ENCODE measurements at regions not wholly inside any gene's neighbourhood (a gene's known extent, or its start where the extent isn't known, plus 50 kb on each side); places are given as distances from the start of the nearest gene placed in this dataset.

DNA sequence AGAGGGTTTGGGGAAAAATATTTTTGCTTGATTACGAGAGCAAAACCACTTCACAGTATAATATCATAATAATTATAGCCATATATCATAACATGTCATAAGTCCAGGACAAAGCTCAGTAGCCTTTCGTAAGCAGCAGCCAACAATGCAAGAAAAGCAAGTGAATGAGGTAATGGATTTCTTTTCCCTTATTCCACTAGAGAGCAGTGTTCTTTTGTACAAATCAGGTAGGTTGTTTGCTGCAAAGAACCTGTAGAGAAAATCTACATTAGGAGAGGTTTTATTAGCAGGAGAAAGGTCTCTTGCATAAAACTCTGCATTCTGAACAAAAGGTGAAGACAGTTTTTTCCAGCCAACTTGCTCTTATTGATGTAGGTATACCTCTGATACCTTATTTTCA lies 1033.4 kb downstream of the TLE4 start:
- Histone ChIP-seq H3K27me3 (replicated peaks in 1 of 2; ENCODE audit: control insufficient read depth in 2 of 2, insufficient read depth in 2 of 2, low read length in 1 of 2) (no peaks in the 10 kb centered on the region), H4K20me1 (ENCODE audit: control insufficient read depth, insufficient read depth) (no peaks in the 10 kb centered on the region), H3K9me3 (replicated peaks; ENCODE audit: control insufficient read depth, insufficient read depth, low read length) (no peaks in the 10 kb centered on the region), H3K4me3 (no peak overlapping the region), H3K27ac (ENCODE audit: control insufficient read depth, insufficient read depth) (no peak overlapping the region), H3K9ac (ENCODE audit: control insufficient read depth, insufficient read depth, low read length) (no peak overlapping the region), H3K79me2 (ENCODE audit: control insufficient read depth, insufficient read depth, low read length) (no peaks in the 10 kb centered on the region), H2AFZ (ENCODE audit: control insufficient read depth, low read depth, low read length) (no peak overlapping the region), H3K4me1 (ENCODE audit: control insufficient read depth, insufficient read depth, low read length) (no peaks in the 10 kb centered on the region), H3K36me3 (ENCODE audit: control insufficient read depth in 2 of 2, insufficient read depth in 2 of 2, low read length in 1 of 2) (no peaks in the 10 kb centered on the region), H3K4me2 (ENCODE audit: control insufficient read depth, insufficient read depth) (no peak overlapping the region)
- DNase-seq (ENCODE audit: low read depth, low spot score) (no peak), ATAC-seq (no peak), FAIRE-seq (no peak)
- no TSS peak for BruUV-seq (replicated peaks)
- ChIA-PET CTCF (interaction anchor here (2.2 kb wide), 1 partner anchor 282 kb away, joined by 7 read pairs; no protein-coding TSS in a partner anchor), POLR2A (no interaction called here), SMC1A (ENCODE audit: uncharacterized antibody, unreplicated experiment) (no interaction called here), RAD21 (ENCODE audit: unreplicated experiment) (interaction anchor here (1.1 kb wide), 1 partner anchor 279 kb away, joined by 4 read pairs; no protein-coding TSS in a partner anchor)
- in situ Hi-C loops (cut with MboI), result no loop called here
- 22% methylated on average over 2 of the region's 2 CpGs for WGBS (ENCODE audit: insufficient coverage, insufficient replicate concordance, low lambda C conversion rate, missing lambda C conversion rate)
- intact Hi-C loops (cut with micrococcal nuclease; ENCODE audit: unreplicated experiment), result no loop called here
- TF ChIP-seq, protein P1, sequence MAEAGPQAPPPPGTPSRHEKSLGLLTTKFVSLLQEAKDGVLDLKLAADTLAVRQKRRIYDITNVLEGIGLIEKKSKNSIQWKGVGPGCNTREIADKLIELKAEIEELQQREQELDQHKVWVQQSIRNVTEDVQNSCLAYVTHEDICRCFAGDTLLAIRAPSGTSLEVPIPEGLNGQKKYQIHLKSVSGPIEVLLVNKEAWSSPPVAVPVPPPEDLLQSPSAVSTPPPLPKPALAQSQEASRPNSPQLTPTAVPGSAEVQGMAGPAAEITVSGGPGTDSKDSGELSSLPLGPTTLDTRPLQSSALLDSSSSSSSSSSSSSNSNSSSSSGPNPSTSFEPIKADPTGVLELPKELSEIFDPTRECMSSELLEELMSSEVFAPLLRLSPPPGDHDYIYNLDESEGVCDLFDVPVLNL (IDR thresholded peaks at IDR 0.05; ENCODE audit: low read depth, low read length), result no peak
- TF ChIP-seq SMAD5 (IDR thresholded peaks at IDR 0.05; ENCODE audit: low read depth), result no peak
- TF ChIP-seq ZSCAN29 (IDR thresholded peaks at IDR 0.05), result no peak
- TF ChIP-seq SP1 (IDR thresholded peaks at IDR 0.05; ENCODE audit: low read depth, low read length), result no peak
- no peak for TF ChIP-seq MXI1 (IDR thresholded peaks at IDR 0.05; ENCODE audit: low read depth, low read length)
- TF ChIP-seq, protein P2, sequence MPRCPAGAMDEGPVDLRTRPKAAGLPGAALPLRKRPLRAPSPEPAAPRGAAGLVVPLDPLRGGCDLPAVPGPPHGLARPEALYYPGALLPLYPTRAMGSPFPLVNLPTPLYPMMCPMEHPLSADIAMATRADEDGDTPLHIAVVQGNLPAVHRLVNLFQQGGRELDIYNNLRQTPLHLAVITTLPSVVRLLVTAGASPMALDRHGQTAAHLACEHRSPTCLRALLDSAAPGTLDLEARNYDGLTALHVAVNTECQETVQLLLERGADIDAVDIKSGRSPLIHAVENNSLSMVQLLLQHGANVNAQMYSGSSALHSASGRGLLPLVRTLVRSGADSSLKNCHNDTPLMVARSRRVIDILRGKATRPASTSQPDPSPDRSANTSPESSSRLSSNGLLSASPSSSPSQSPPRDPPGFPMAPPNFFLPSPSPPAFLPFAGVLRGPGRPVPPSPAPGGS (IDR thresholded peaks at IDR 0.05; ENCODE audit: borderline replicate concordance, insufficient read depth, low read depth, low read length, poor library complexity, severe bottlenecking), result no peak
- TF ChIP-seq NR2C1 (IDR thresholded peaks at IDR 0.05), result no peak
- TF ChIP-seq SREBF1 (IDR thresholded peaks at IDR 0.05; ENCODE audit: low read length), result no peak
- TF ChIP-seq, protein P3, sequence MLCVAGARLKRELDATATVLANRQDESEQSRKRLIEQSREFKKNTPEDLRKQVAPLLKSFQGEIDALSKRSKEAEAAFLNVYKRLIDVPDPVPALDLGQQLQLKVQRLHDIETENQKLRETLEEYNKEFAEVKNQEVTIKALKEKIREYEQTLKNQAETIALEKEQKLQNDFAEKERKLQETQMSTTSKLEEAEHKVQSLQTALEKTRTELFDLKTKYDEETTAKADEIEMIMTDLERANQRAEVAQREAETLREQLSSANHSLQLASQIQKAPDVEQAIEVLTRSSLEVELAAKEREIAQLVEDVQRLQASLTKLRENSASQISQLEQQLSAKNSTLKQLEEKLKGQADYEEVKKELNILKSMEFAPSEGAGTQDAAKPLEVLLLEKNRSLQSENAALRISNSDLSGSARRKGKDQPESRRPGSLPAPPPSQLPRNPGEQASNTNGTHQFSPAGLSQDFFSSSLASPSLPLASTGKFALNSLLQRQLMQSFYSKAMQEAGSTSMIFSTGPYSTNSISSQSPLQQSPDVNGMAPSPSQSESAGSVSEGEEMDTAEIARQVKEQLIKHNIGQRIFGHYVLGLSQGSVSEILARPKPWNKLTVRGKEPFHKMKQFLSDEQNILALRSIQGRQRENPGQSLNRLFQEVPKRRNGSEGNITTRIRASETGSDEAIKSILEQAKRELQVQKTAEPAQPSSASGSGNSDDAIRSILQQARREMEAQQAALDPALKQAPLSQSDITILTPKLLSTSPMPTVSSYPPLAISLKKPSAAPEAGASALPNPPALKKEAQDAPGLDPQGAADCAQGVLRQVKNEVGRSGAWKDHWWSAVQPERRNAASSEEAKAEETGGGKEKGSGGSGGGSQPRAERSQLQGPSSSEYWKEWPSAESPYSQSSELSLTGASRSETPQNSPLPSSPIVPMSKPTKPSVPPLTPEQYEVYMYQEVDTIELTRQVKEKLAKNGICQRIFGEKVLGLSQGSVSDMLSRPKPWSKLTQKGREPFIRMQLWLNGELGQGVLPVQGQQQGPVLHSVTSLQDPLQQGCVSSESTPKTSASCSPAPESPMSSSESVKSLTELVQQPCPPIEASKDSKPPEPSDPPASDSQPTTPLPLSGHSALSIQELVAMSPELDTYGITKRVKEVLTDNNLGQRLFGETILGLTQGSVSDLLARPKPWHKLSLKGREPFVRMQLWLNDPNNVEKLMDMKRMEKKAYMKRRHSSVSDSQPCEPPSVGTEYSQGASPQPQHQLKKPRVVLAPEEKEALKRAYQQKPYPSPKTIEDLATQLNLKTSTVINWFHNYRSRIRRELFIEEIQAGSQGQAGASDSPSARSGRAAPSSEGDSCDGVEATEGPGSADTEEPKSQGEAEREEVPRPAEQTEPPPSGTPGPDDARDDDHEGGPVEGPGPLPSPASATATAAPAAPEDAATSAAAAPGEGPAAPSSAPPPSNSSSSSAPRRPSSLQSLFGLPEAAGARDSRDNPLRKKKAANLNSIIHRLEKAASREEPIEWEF (IDR thresholded peaks at IDR 0.05; ENCODE audit: insufficient replicate concordance, low read depth, low read length), result no peak
- no peak for TF ChIP-seq TBL1XR1 (IDR thresholded peaks at IDR 0.05; ENCODE audit: low read depth, low read length)
- TF ChIP-seq EP300 (IDR thresholded peaks at IDR 0.05; ENCODE audit: borderline replicate concordance in 1 of 2, control insufficient read depth in 1 of 2, low read depth in 2 of 2, low read length in 2 of 2), result no peak
- TF ChIP-seq, protein P4, sequence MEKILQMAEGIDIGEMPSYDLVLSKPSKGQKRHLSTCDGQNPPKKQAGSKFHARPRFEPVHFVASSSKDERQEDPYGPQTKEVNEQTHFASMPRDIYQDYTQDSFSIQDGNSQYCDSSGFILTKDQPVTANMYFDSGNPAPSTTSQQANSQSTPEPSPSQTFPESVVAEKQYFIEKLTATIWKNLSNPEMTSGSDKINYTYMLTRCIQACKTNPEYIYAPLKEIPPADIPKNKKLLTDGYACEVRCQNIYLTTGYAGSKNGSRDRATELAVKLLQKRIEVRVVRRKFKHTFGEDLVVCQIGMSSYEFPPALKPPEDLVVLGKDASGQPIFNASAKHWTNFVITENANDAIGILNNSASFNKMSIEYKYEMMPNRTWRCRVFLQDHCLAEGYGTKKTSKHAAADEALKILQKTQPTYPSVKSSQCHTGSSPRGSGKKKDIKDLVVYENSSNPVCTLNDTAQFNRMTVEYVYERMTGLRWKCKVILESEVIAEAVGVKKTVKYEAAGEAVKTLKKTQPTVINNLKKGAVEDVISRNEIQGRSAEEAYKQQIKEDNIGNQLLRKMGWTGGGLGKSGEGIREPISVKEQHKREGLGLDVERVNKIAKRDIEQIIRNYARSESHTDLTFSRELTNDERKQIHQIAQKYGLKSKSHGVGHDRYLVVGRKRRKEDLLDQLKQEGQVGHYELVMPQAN (conservative IDR thresholded peaks at IDR 0.05), result no peak
- no peak for TF ChIP-seq RAD51 (IDR thresholded peaks at IDR 0.05)
- TF ChIP-seq ESRRA (IDR thresholded peaks at IDR 0.05; ENCODE audit: low read length), result no peak
- TF ChIP-seq SUPT20H (IDR thresholded peaks at IDR 0.05; ENCODE audit: borderline replicate concordance, control insufficient read depth, low read depth, low read length), result no peak
- no peak for TF ChIP-seq KLF5 (IDR thresholded peaks at IDR 0.05; ENCODE audit: partially characterized antibody)

Data from GM12878 (cell line).